ENCODE measurements at regions not wholly inside any gene's neighbourhood (a gene's known extent, or its start where the extent isn't known, plus 50 kb on each side); places are given as distances from the start of the nearest gene placed in this dataset.

GRCh38 chr18:73087282-73087977 lies 219.6 kb upstream of the NETO1 start:
- TF ChIP-seq, protein P1, sequence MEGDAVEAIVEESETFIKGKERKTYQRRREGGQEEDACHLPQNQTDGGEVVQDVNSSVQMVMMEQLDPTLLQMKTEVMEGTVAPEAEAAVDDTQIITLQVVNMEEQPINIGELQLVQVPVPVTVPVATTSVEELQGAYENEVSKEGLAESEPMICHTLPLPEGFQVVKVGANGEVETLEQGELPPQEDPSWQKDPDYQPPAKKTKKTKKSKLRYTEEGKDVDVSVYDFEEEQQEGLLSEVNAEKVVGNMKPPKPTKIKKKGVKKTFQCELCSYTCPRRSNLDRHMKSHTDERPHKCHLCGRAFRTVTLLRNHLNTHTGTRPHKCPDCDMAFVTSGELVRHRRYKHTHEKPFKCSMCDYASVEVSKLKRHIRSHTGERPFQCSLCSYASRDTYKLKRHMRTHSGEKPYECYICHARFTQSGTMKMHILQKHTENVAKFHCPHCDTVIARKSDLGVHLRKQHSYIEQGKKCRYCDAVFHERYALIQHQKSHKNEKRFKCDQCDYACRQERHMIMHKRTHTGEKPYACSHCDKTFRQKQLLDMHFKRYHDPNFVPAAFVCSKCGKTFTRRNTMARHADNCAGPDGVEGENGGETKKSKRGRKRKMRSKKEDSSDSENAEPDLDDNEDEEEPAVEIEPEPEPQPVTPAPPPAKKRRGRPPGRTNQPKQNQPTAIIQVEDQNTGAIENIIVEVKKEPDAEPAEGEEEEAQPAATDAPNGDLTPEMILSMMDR (IDR thresholded peaks at IDR 0.05): no peak
- no peak for TF ChIP-seq POLR2A (IDR thresholded peaks at IDR 0.05)

Measured in thyroid gland (tissue), 4 donors.